SK-N-SH (cell line): ENCODE measurements at regions not wholly inside any gene's neighbourhood (a gene's known extent, or its start where the extent isn't known, plus 50 kb on each side); places are given as distances from the start of the nearest gene placed in this dataset.

Experiments used
- CTCF ChIA-PET: fragments of 300-600, 350-600 bp; formaldehyde crosslinking; extraction: SDS; loops from one replicate; lab custom pipeline; 2021; lab: Yijun Ruan, JAX
- POLR2A ChIA-PET: fragments of 350-600 bp; sonication (Branson Sonifier 250); formaldehyde crosslinking; extraction: SDS; loops from one replicate; lab custom pipeline; 2020; ENCODE audit warnings: antibody characterized with exemption, inconsistent platforms; lab: Yijun Ruan, JAX
- DNase-seq: peaks from one replicate; pipeline ENCODE4 v3.0.0; 2012
- H2AFZ ChIP-seq: fragments of 200-600 bp; sonication (generic); 2 replicates; pipeline ENCODE4 v1.8.1; 2016; ENCODE audit warnings: antibody characterized with exemption, mild to moderate bottlenecking, low read depth
- H3F3A ChIP-seq: fragments of 200-600 bp; sonication (generic); replicated peaks from 2 replicates; pipeline ENCODE3; 2016; ENCODE audit warnings: antibody characterized with exemption, mild to moderate bottlenecking; ENCODE audit not compliant: insufficient read depth
- H3K27ac ChIP-seq, 2 experiments: fragments of 200-500 bp in 1 of 2; fragments of 200-600 bp in 1 of 2; sonication (Bioruptor generic) in 1 of 2; sonication (generic), shearing (Covaris generic) in 1 of 2; 2 replicates each; pipeline versions ENCODE4 v1.5.1 to v1.6.1; 2014 to 2016; ENCODE audit warnings: low read depth in 2 of 2, inconsistent platforms in 1 of 2, low read length in 1 of 2, mild to moderate bottlenecking in 1 of 2, mixed read lengths in 1 of 2
- H3K27me3 ChIP-seq: fragments of 200-600 bp; sonication (generic), shearing (Covaris generic); 2 replicates; pipeline ENCODE4 v1.6.1; 2016; ENCODE audit warnings: mixed run types; ENCODE audit not compliant: insufficient read depth
- H3K36me3 ChIP-seq, 2 experiments: fragments of 200-500 bp in 1 of 2; fragments of 200-600 bp in 1 of 2; sonication (Bioruptor generic) in 1 of 2; sonication (generic) in 1 of 2; replicated peaks in 1 of 2; 2 replicates each; pipeline versions ENCODE3 to v1.5.1; 2014 to 2016; ENCODE audit warnings: low read length in 1 of 2, mild to moderate bottlenecking in 1 of 2; ENCODE audit not compliant: insufficient read depth in 2 of 2, control insufficient read depth in 1 of 2
- H3K4me1 ChIP-seq, 2 experiments: fragments of 200-500 bp in 1 of 2; fragments of 200-600 bp in 1 of 2; sonication (Bioruptor generic) in 1 of 2; sonication (generic), shearing (Covaris generic) in 1 of 2; 2 replicates each; pipeline versions ENCODE4 v1.5.1 to v1.6.1; 2014 to 2016; ENCODE audit warnings: low read depth in 1 of 2, low read length in 1 of 2, mixed run types in 1 of 2; ENCODE audit not compliant: insufficient read depth in 2 of 2, control insufficient read depth in 1 of 2
- H3K4me2 ChIP-seq: fragments of 200-600 bp; sonication (generic), shearing (Covaris generic); 2 replicates; pipeline ENCODE4 v1.6.1; 2017; ENCODE audit warnings: mixed run types
- H3K4me3 ChIP-seq, 2 experiments: fragments of 200-500 bp in 1 of 2; fragments of 200-600 bp in 1 of 2; sonication (Bioruptor generic) in 1 of 2; sonication (generic), shearing (Covaris generic) in 1 of 2; 2 replicates each; pipeline versions ENCODE4 v1.5.1 to v1.8.1; 2014 to 2016; ENCODE audit warnings: low read depth in 2 of 2, inconsistent platforms in 1 of 2, low read length in 1 of 2, mild to moderate bottlenecking in 1 of 2, mixed read lengths in 1 of 2, moderate library complexity in 1 of 2
- H3K79me2 ChIP-seq: fragments of 200-600 bp; sonication (generic); 2 replicates; pipeline ENCODE4 v1.8.1; 2017; ENCODE audit warnings: mild to moderate bottlenecking; ENCODE audit not compliant: insufficient read depth
- H3K9ac ChIP-seq: fragments of 200-600 bp; sonication (generic); 2 replicates; pipeline ENCODE4 v1.6.1; 2017; ENCODE audit warnings: mixed run types
- H3K9me2 ChIP-seq: fragments of 200-600 bp; sonication (generic); 2 replicates; pipeline ENCODE4 v1.6.1; 2017; ENCODE audit warnings: mixed run types
- H3K9me3 ChIP-seq: fragments of 200-600 bp; sonication (generic); 2 replicates; pipeline ENCODE4 v1.6.1; 2017; ENCODE audit warnings: mixed run types, mild to moderate bottlenecking, moderate library complexity
- H4K20me1 ChIP-seq: fragments of 200-600 bp; sonication (generic); 2 replicates; pipeline ENCODE4 v1.6.1; 2017; ENCODE audit warnings: mild to moderate bottlenecking, mixed run types; ENCODE audit not compliant: insufficient read depth
- CHD2 ChIP-seq: fragments of 150-350 bp; IDR thresholded peaks from 2 replicates; pipeline ENCODE4 v1.6.1; 2018; ENCODE audit warnings: low read length; ENCODE audit not compliant: partially characterized antibody
- EP300 ChIP-seq, 2 experiments: IDR thresholded peaks; 2 replicates each; pipeline versions ENCODE4 v1.4.0 to v1.6.1; 2012; ENCODE audit warnings: borderline replicate concordance in 1 of 2, low read depth in 1 of 2, low read length in 1 of 2
- EZH2phosphoT487 ChIP-seq: fragments of 200-600 bp; sonication (generic); IDR thresholded peaks from 2 replicates; pipeline ENCODE4 v1.6.1; 2017; ENCODE audit warnings: low read depth, mixed run types, mild to moderate bottlenecking, antibody characterized with exemption, moderate library complexity, borderline replicate concordance
- FOSL2 ChIP-seq: IDR thresholded peaks from 2 replicates; pipeline ENCODE4 v1.4.0; 2012; ENCODE audit warnings: low read depth, mild to moderate bottlenecking, moderate library complexity, borderline replicate concordance
- FOXJ3 ChIP-seq: sonication (generic); formaldehyde crosslinking; IDR thresholded peaks from 2 replicates; pipeline ENCODE4 v1.5.1; 2020; ENCODE audit warnings: mild to moderate bottlenecking, missing genetic modification reagents
- FOXM1 ChIP-seq: IDR thresholded peaks from 2 replicates; pipeline ENCODE4 v1.4.0; 2012; ENCODE audit warnings: low read depth, mild to moderate bottlenecking
- GATA2 ChIP-seq: sonication (generic); formaldehyde crosslinking; IDR thresholded peaks from 2 replicates; pipeline ENCODE4 v1.5.0; 2020; ENCODE audit warnings: mild to moderate bottlenecking, missing genetic modification reagents
- MEF2A ChIP-seq: IDR thresholded peaks from 2 replicates; pipeline ENCODE4 v1.4.0; 2012; ENCODE audit warnings: low read depth, borderline replicate concordance
- POLR2AphosphoS5 ChIP-seq: IDR thresholded peaks from 2 replicates; pipeline ENCODE4 v1.6.1; 2012; ENCODE audit warnings: low read depth, low read length
- RAD21 ChIP-seq: IDR thresholded peaks from 2 replicates; pipeline ENCODE4 v1.6.1; 2012; ENCODE audit warnings: mild to moderate bottlenecking, low read length
- RCOR1 ChIP-seq: fragments of 150-350 bp; IDR thresholded peaks from 2 replicates; pipeline ENCODE4 v1.6.1; 2017; ENCODE audit warnings: antibody characterized with exemption, low read length
- RFX5 ChIP-seq: IDR thresholded peaks from 2 replicates; pipeline ENCODE4 v1.6.1; 2012; ENCODE audit warnings: mild to moderate bottlenecking, improper control_type of control experiment, low read length
- SMC3 ChIP-seq: IDR thresholded peaks from 2 replicates; pipeline ENCODE4 v1.6.1; 2012; ENCODE audit warnings: low read depth, low read length, improper control_type of control experiment
- TCF12 ChIP-seq: IDR thresholded peaks from 2 replicates; pipeline ENCODE4 v1.4.0; 2012
- YY1 ChIP-seq: IDR thresholded peaks from 2 replicates; pipeline ENCODE4 v1.4.0; 2012; ENCODE audit warnings: low read depth, mild to moderate bottlenecking
- WGBS: methylation state at CpG from one replicate; pipeline ENCODE4 v1.1.6; 2017; ENCODE audit warnings: low lambda C conversion rate; 5-methylcytosine and 5-hydroxymethylcytosine counted together
- TF ChIP-seq, protein P1 (sequence below): IDR thresholded peaks from 2 replicates; pipeline ENCODE4 v1.6.1; 2012; ENCODE audit warnings: mild to moderate bottlenecking, low read depth, low read length, moderate library complexity
- TF ChIP-seq, protein P2 (sequence below): IDR thresholded peaks from 2 replicates; pipeline ENCODE4 v1.4.0; 2012; ENCODE audit warnings: low read depth, borderline replicate concordance
- TF ChIP-seq, protein P3 (sequence below): IDR thresholded peaks from 2 replicates; pipeline ENCODE4 v1.4.0; 2012; ENCODE audit warnings: low read depth, borderline replicate concordance
- TF ChIP-seq, protein P4 (sequence below): IDR thresholded peaks from 2 replicates; pipeline ENCODE4; 2012
- TF ChIP-seq, protein P5 (sequence below): fragments of 150-350 bp; IDR thresholded peaks from 2 replicates; pipeline ENCODE4 v1.6.1; 2016; ENCODE audit warnings: mild to moderate bottlenecking, low read depth, low read length

DNA sequence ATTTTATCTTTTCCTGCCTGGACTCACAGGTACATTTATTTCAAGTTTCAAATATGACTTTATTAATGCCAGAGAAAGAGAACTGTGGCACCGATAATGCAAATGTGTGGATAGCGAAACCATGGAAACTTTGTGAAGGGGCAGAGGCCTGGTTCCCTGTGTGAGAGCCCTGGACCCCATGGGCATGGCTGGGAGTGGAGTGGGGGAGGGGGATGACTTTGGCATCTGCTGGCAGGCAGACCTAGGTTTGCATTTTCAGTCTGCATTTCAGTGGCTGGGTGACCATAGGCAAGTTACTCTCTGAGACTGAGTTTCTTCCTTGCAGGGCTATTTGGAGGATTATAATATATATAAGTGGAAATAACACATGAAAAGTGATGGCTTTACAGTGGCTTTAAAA is 163.8 kb upstream of the TMTC4 start:
- H3K4me1 ChIP-seq = peaks cover 0 to 6% of the 10 kb centered on the region in 2 experiments; a peak in 1 of 4 replicates
- H3K36me3 ChIP-seq = no peaks in the 10 kb centered on the region
- H3F3A ChIP-seq = no peaks in the 10 kb centered on the region
- H3K79me2 ChIP-seq = no peaks in the 10 kb centered on the region
- ChIA-PET POLR2A (no interaction called here), CTCF (interaction anchor here (1.5 kb wide), 1 partner anchor 10 kb away, joined by 10 read pairs; no protein-coding TSS in a partner anchor)
- no peak overlapping the region for H3K27ac ChIP-seq
- no peak overlapping the region for H2AFZ ChIP-seq
- no peak overlapping the region for H3K9ac ChIP-seq
- DNase-seq = peak; percentile 41
- no peak for TF ChIP-seq MEF2A
- TF ChIP-seq, protein P1, sequence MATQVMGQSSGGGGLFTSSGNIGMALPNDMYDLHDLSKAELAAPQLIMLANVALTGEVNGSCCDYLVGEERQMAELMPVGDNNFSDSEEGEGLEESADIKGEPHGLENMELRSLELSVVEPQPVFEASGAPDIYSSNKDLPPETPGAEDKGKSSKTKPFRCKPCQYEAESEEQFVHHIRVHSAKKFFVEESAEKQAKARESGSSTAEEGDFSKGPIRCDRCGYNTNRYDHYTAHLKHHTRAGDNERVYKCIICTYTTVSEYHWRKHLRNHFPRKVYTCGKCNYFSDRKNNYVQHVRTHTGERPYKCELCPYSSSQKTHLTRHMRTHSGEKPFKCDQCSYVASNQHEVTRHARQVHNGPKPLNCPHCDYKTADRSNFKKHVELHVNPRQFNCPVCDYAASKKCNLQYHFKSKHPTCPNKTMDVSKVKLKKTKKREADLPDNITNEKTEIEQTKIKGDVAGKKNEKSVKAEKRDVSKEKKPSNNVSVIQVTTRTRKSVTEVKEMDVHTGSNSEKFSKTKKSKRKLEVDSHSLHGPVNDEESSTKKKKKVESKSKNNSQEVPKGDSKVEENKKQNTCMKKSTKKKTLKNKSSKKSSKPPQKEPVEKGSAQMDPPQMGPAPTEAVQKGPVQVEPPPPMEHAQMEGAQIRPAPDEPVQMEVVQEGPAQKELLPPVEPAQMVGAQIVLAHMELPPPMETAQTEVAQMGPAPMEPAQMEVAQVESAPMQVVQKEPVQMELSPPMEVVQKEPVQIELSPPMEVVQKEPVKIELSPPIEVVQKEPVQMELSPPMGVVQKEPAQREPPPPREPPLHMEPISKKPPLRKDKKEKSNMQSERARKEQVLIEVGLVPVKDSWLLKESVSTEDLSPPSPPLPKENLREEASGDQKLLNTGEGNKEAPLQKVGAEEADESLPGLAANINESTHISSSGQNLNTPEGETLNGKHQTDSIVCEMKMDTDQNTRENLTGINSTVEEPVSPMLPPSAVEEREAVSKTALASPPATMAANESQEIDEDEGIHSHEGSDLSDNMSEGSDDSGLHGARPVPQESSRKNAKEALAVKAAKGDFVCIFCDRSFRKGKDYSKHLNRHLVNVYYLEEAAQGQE = no peak
- TF ChIP-seq TCF12 = no peak
- TF ChIP-seq EP300 (IDR thresholded peaks at IDR 0.05; ENCODE audit: borderline replicate concordance in 1 of 2, low read depth in 1 of 2, low read length in 1 of 2) = no peak
- no peak for TF ChIP-seq FOXJ3 (CRISPR knock-in tag)
- TF ChIP-seq RAD21 = no peak
- TF ChIP-seq, protein P2, sequence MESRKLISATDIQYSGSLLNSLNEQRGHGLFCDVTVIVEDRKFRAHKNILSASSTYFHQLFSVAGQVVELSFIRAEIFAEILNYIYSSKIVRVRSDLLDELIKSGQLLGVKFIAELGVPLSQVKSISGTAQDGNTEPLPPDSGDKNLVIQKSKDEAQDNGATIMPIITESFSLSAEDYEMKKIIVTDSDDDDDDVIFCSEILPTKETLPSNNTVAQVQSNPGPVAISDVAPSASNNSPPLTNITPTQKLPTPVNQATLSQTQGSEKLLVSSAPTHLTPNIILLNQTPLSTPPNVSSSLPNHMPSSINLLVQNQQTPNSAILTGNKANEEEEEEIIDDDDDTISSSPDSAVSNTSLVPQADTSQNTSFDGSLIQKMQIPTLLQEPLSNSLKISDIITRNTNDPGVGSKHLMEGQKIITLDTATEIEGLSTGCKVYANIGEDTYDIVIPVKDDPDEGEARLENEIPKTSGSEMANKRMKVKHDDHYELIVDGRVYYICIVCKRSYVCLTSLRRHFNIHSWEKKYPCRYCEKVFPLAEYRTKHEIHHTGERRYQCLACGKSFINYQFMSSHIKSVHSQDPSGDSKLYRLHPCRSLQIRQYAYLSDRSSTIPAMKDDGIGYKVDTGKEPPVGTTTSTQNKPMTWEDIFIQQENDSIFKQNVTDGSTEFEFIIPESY = no peak
- no peak for TF ChIP-seq SMC3
- no peak for TF ChIP-seq YY1
- TF ChIP-seq CHD2 = no peak
- TF ChIP-seq POLR2AphosphoS5 = no peak
- no peak for TF ChIP-seq EZH2phosphoT487
- TF ChIP-seq FOSL2 = no peak
- TF ChIP-seq, protein P3, sequence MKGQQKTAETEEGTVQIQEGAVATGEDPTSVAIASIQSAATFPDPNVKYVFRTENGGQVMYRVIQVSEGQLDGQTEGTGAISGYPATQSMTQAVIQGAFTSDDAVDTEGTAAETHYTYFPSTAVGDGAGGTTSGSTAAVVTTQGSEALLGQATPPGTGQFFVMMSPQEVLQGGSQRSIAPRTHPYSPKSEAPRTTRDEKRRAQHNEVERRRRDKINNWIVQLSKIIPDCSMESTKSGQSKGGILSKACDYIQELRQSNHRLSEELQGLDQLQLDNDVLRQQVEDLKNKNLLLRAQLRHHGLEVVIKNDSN = no peak
- TF ChIP-seq, protein P4, sequence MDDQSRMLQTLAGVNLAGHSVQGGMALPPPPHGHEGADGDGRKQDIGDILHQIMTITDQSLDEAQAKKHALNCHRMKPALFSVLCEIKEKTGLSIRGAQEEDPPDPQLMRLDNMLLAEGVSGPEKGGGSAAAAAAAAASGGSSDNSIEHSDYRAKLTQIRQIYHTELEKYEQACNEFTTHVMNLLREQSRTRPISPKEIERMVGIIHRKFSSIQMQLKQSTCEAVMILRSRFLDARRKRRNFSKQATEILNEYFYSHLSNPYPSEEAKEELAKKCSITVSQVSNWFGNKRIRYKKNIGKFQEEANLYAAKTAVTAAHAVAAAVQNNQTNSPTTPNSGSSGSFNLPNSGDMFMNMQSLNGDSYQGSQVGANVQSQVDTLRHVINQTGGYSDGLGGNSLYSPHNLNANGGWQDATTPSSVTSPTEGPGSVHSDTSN = no peak
- no peak for TF ChIP-seq GATA2
- no peak for TF ChIP-seq FOXM1
- TF ChIP-seq RCOR1 = no peak
- TF ChIP-seq, protein P5, sequence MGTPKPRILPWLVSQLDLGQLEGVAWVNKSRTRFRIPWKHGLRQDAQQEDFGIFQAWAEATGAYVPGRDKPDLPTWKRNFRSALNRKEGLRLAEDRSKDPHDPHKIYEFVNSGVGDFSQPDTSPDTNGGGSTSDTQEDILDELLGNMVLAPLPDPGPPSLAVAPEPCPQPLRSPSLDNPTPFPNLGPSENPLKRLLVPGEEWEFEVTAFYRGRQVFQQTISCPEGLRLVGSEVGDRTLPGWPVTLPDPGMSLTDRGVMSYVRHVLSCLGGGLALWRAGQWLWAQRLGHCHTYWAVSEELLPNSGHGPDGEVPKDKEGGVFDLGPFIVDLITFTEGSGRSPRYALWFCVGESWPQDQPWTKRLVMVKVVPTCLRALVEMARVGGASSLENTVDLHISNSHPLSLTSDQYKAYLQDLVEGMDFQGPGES = no peak
- no peak for TF ChIP-seq RFX5
- H3K9me2 ChIP-seq = no peaks in the 10 kb centered on the region
- H3K4me3 ChIP-seq = no peak overlapping the region
- WGBS = 48% methylated on average over 2 of the region's 2 CpGs
- H4K20me1 ChIP-seq = no peaks in the 10 kb centered on the region
- no peak overlapping the region for H3K4me2 ChIP-seq
- no peaks in the 10 kb centered on the region for H3K9me3 ChIP-seq
- H3K27me3 ChIP-seq = no peaks in the 10 kb centered on the region
